ENCODE measurements at regions not wholly inside any gene's neighbourhood (a gene's known extent, or its start where the extent isn't known, plus 50 kb on each side); places are given as distances from the start of the nearest gene placed in this dataset.
"Not testable (repeated sequence)": the region's sequence is repeated elsewhere in the genome, so short reads cannot be mapped to it uniquely, and the experiment has no call there.

- DNase-seq (ENCODE audit: low spot score), result no peak
Measured at GRCh38 chr13:90331974-90332373, 1015.5 kb upstream of the MIR17HG start.

GRCh38 chr13:90336507-90336906 is 1011.0 kb upstream of the MIR17HG start:
- no peak for DNase-seq (ENCODE audit: low spot score)

- DNase-seq (ENCODE audit: low spot score), result not testable (repeated sequence)
Measured at GRCh38 chr13:90341348-90341747, 1006.1 kb upstream of the MIR17HG start.

GRCh38 chr13:90348477-90349136 is 998.9 kb upstream of the MIR17HG start:
- DNase-seq (ENCODE audit: low spot score), result not testable (repeated sequence)

GRCh38 chr13:90352763-90353162 is 994.7 kb upstream of the MIR17HG start:
- DNase-seq (ENCODE audit: low spot score), result no peak

- DNase-seq (ENCODE audit: low spot score), result no peak
Measured at GRCh38 chr13:90355162-90355751, 992.2 kb upstream of the MIR17HG start.

- DNase-seq (ENCODE audit: low spot score), result no peak
Measured at GRCh38 chr13:90360785-90361184, 986.7 kb upstream of the MIR17HG start.

GRCh38 chr13:90362707-90363106 is 984.8 kb upstream of the MIR17HG start:
- no peak for DNase-seq (ENCODE audit: low spot score)

GRCh38 chr13:90365130-90365529 is 982.4 kb upstream of the MIR17HG start:
- no peak for DNase-seq (ENCODE audit: low spot score)

- no peak for DNase-seq (ENCODE audit: low spot score)
Measured at GRCh38 chr13:90374168-90374567, 973.3 kb upstream of the MIR17HG start.

GRCh38 chr13:90375851-90376250 is 971.6 kb upstream of the MIR17HG start:
- peak; percentile 20 for DNase-seq (ENCODE audit: low spot score)

- no peak for DNase-seq (ENCODE audit: low spot score)
Measured at GRCh38 chr13:90382425-90382824, 965.1 kb upstream of the MIR17HG start.

- DNase-seq (ENCODE audit: low spot score), result no peak
Measured at GRCh38 chr13:90385781-90386489, 961.6 kb upstream of the MIR17HG start.

GRCh38 chr13:90388887-90389452 is 958.5 kb upstream of the MIR17HG start:
- no peak for DNase-seq (ENCODE audit: low spot score)

GRCh38 chr13:90389537-90389936 is 958.0 kb upstream of the MIR17HG start:
- no peak for DNase-seq (ENCODE audit: low spot score)

- DNase-seq (ENCODE audit: low spot score), result no peak
Measured at GRCh38 chr13:90393408-90393807, 954.1 kb upstream of the MIR17HG start.

- no peak for DNase-seq (ENCODE audit: low spot score)
Measured at GRCh38 chr13:90395348-90395747, 952.1 kb upstream of the MIR17HG start.

GRCh38 chr13:90395846-90396245 is 951.6 kb upstream of the MIR17HG start:
- DNase-seq (ENCODE audit: low spot score), result no peak

GRCh38 chr13:90396266-90396665 is 951.2 kb upstream of the MIR17HG start:
- DNase-seq (ENCODE audit: low spot score), result no peak

GRCh38 chr13:90397503-90397902 is 950.0 kb upstream of the MIR17HG start:
- no peak for DNase-seq (ENCODE audit: low spot score)

- no peak for DNase-seq (ENCODE audit: low spot score)
Measured at GRCh38 chr13:90400372-90400771, 947.1 kb upstream of the MIR17HG start.

GRCh38 chr13:90401150-90401549 is 946.3 kb upstream of the MIR17HG start:
- DNase-seq (ENCODE audit: low spot score), result no peak

GRCh38 chr13:90402102-90402501 is 945.4 kb upstream of the MIR17HG start:
- no peak for DNase-seq (ENCODE audit: low spot score)

Measured in COLO829 (cell line).